ENCODE measurements at regions not wholly inside any gene's neighbourhood (a gene's known extent, or its start where the extent isn't known, plus 50 kb on each side); places are given as distances from the start of the nearest gene placed in this dataset.

GRCh38 chr12:98146487-98146886, 368.9 kb upstream of the TMPO start (continued):
- TF ChIP-seq RXRA (IDR thresholded peaks at IDR 0.05; ENCODE audit: borderline replicate concordance, low read depth) (no peak), POLR2AphosphoS5 (IDR thresholded peaks at IDR 0.05; ENCODE audit: low read depth, low read length) (no peak)

GRCh38 chr12:98149270-98149669, 366.1 kb upstream of the TMPO start:
- H3K9ac ChIP-seq: no peak overlapping the region

GRCh38 chr12:98149691-98150210, 365.6 kb upstream of the TMPO start:
- Histone ChIP-seq H2AFZ (ENCODE audit: low read depth) (no peak overlapping the region), H3K4me2 (no peak overlapping the region), H3K79me2 (ENCODE audit: insufficient read depth) (no peaks in the 10 kb centered on the region), H3K27me3 (ENCODE audit: insufficient read depth) (no peaks in the 10 kb centered on the region), H3F3A (replicated peaks; ENCODE audit: insufficient read depth) (no peaks in the 10 kb centered on the region), H3K4me1 (ENCODE audit: control insufficient read depth in 1 of 2, insufficient read depth in 2 of 2, low read depth in 1 of 2, low read length in 1 of 2) (no peaks in the 10 kb centered on the region; a peak in 1 of 4 replicates), H3K36me3 (replicated peaks in 1 of 2; ENCODE audit: control insufficient read depth in 1 of 2, insufficient read depth in 2 of 2, low read length in 1 of 2) (no peaks in the 10 kb centered on the region), H3K4me3 (ENCODE audit: low read depth in 2 of 2, low read length in 1 of 2) (no peak overlapping the region), H3K27ac (ENCODE audit: low read depth in 2 of 2, low read length in 1 of 2) (no peak overlapping the region), H4K20me1 (ENCODE audit: insufficient read depth) (no peaks in the 10 kb centered on the region), H3K9ac (no peak overlapping the region), H3K9me3 (no peaks in the 10 kb centered on the region), H3K9me2 (no peaks in the 10 kb centered on the region)
- WGBS (ENCODE audit: low lambda C conversion rate): 38% methylated on average over 4 of the region's 4 CpGs
- no peak for TF ChIP-seq MAX (IDR thresholded peaks at IDR 0.05; ENCODE audit: low read depth)
- no peak for TF ChIP-seq IRF3 (IDR thresholded peaks at IDR 0.05; ENCODE audit: low read depth, low read length)
- TF ChIP-seq JUND (IDR thresholded peaks at IDR 0.05): no peak
- no peak for TF ChIP-seq FOXJ3 (CRISPR knock-in tag; IDR thresholded peaks at IDR 0.05)
- no peak for TF ChIP-seq CHD2 (IDR thresholded peaks at IDR 0.05; ENCODE audit: low read length, partially characterized antibody)
- TF ChIP-seq GABPA (IDR thresholded peaks at IDR 0.05; ENCODE audit: low read depth): no peak
- TF ChIP-seq NRF1 (IDR thresholded peaks at IDR 0.05; ENCODE audit: low read depth, low read length): no peak
- ChIA-PET POLR2A (no interaction called here), CTCF (interaction anchor here (1.0 to 2.2 kb wide), 4 partner anchors 8 to 189 kb away, joined by 3 to 5 read pairs (median 3); no protein-coding TSS in a partner anchor)
- DNase-seq: no peak

More at GRCh38 chr12:98149270-98149669, 366.1 kb upstream of the TMPO start:
- POLR2A ChIA-PET: no interaction called here
- Histone ChIP-seq H3K9me2 (no peaks in the 10 kb centered on the region), H3K4me3 (ENCODE audit: low read depth in 2 of 2, low read length in 1 of 2) (no peak overlapping the region), H3K9me3 (no peaks in the 10 kb centered on the region), H3K79me2 (ENCODE audit: insufficient read depth) (no peaks in the 10 kb centered on the region), H3K27ac (ENCODE audit: low read depth in 2 of 2, low read length in 1 of 2) (no peak overlapping the region), H3K4me2 (no peak overlapping the region), H4K20me1 (ENCODE audit: insufficient read depth) (no peaks in the 10 kb centered on the region), H3K4me1 (ENCODE audit: control insufficient read depth in 1 of 2, insufficient read depth in 2 of 2, low read depth in 1 of 2, low read length in 1 of 2) (no peaks in the 10 kb centered on the region; a peak in 1 of 4 replicates), H3K27me3 (ENCODE audit: insufficient read depth) (no peaks in the 10 kb centered on the region), H2AFZ (ENCODE audit: low read depth) (no peak overlapping the region), H3F3A (replicated peaks; ENCODE audit: insufficient read depth) (no peaks in the 10 kb centered on the region), H3K36me3 (replicated peaks in 1 of 2; ENCODE audit: control insufficient read depth in 1 of 2, insufficient read depth in 2 of 2, low read length in 1 of 2) (no peaks in the 10 kb centered on the region)
- CTCF ChIA-PET: interaction anchor here (1.0 to 2.2 kb wide), 3 partner anchors 12 to 188 kb away, joined by 3 to 5 read pairs (median 3); no protein-coding TSS in a partner anchor
- no peak for TF ChIP-seq NRF1 (IDR thresholded peaks at IDR 0.05; ENCODE audit: low read depth, low read length)
- TF ChIP-seq FOSL2 (IDR thresholded peaks at IDR 0.05; ENCODE audit: borderline replicate concordance, low read depth): no peak
- no peak for TF ChIP-seq GABPA (IDR thresholded peaks at IDR 0.05; ENCODE audit: low read depth)
- no peak for TF ChIP-seq RXRA (IDR thresholded peaks at IDR 0.05; ENCODE audit: borderline replicate concordance, low read depth)
- no peak for TF ChIP-seq RFX5 (IDR thresholded peaks at IDR 0.05; ENCODE audit: low read length)
- no peak for TF ChIP-seq REST (IDR thresholded peaks at IDR 0.05; ENCODE audit: low read depth, low read length)
- no peak for DNase-seq

Data from SK-N-SH (cell line).